IgD-negative memory B cell (primary cell): ENCODE measurements at regions not wholly inside any gene's neighbourhood (a gene's known extent, or its start where the extent isn't known, plus 50 kb on each side); places are given as distances from the start of the nearest gene placed in this dataset.

Experiments
- H3K27ac Mint-ChIP-seq, 3 donors: one replicate each; pipeline ENCODE4 v1.8.0; 2020 to 2022; ENCODE audit warnings: mild to moderate bottlenecking in 3 of 3, mixed read lengths in 3 of 3, moderate library complexity in 1 of 3
- H3K27me3 Mint-ChIP-seq: one replicate; pipeline ENCODE4 v1.8.0; 2021; ENCODE audit warnings: mixed read lengths
- H3K36me3 Mint-ChIP-seq: one replicate; pipeline ENCODE4 v1.8.0; 2020; ENCODE audit warnings: mild to moderate bottlenecking, mixed read lengths
- H3K4me1 Mint-ChIP-seq, 3 donors: one replicate each; pipeline ENCODE4 v1.8.0; 2020 to 2022; ENCODE audit warnings: mixed read lengths in 3 of 3, mild to moderate bottlenecking in 1 of 3
- H3K4me3 Mint-ChIP-seq, 4 donors: one replicate each; pipeline ENCODE4 v1.8.0; 2020 to 2022; ENCODE audit warnings: mild to moderate bottlenecking in 4 of 4, mixed read lengths in 4 of 4, moderate library complexity in 3 of 4
- H3K9me3 Mint-ChIP-seq, 3 donors: one replicate each; pipeline ENCODE4 v1.8.0; 2020 to 2021; ENCODE audit warnings: mixed read lengths in 3 of 3, mild to moderate bottlenecking in 1 of 3

DNA sequence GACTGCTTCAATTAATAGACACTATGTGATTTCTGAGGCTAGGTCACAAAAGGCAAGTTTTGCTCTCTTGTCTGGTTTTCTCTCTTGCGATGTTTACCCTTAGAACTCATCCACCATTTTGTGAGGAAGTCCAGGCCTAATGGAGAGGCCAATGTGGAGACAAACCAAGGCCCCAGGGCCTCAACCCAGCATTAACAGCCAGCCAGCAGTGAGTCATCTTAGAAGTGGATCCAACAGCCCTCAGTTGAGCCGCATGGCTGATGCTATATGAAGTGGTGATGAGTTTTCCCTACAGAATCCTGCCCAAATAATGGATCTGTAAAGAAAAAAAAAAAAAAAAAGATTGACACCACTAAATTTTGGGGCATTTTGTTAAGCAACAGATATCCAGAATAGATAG lies 95.1 kb downstream of the DNTTIP2 start:
- Mint-ChIP-seq H3K4me1 (no peaks in the 10 kb centered on the region), H3K4me3 (no peak overlapping the region), H3K27me3 (no peaks in the 10 kb centered on the region), H3K27ac (no peak overlapping the region), H3K36me3 (peaks cover 7% of the 10 kb centered on the region), H3K9me3 (peaks cover 3 to 12% (median 4%) of the 10 kb centered on the region in 3 donors)

- no peaks in the 10 kb centered on the region for H3K9me3 Mint-ChIP-seq
- H3K36me3 Mint-ChIP-seq, result peaks cover 3% of the 10 kb centered on the region
- H3K27me3 Mint-ChIP-seq, result no peaks in the 10 kb centered on the region
- H3K27ac Mint-ChIP-seq, result no peak overlapping the region
- H3K4me1 Mint-ChIP-seq, result no peaks in the 10 kb centered on the region
- H3K4me3 Mint-ChIP-seq, result no peak overlapping the region
Observed at GRCh38 chr1:93779540-93780165, 98.0 kb upstream of the BCAR3 start.

- H3K4me3 Mint-ChIP-seq, result no peak overlapping the region
- peaks cover 3% of the 10 kb centered on the region for H3K36me3 Mint-ChIP-seq
- no peaks in the 10 kb centered on the region for H3K4me1 Mint-ChIP-seq
- H3K27me3 Mint-ChIP-seq, result no peaks in the 10 kb centered on the region
- H3K27ac Mint-ChIP-seq, result no peak overlapping the region
- no peaks in the 10 kb centered on the region for H3K9me3 Mint-ChIP-seq
Observed at GRCh38 chr1:93778457-93778856, 96.8 kb upstream of the BCAR3 start.

- Mint-ChIP-seq H3K36me3 (peaks cover 3% of the 10 kb centered on the region), H3K4me1 (no peaks in the 10 kb centered on the region), H3K9me3 (no peaks in the 10 kb centered on the region), H3K4me3 (no peak overlapping the region), H3K27ac (no peak overlapping the region), H3K27me3 (no peaks in the 10 kb centered on the region)
Observed at GRCh38 chr1:93777255-93777654, 95.6 kb upstream of the BCAR3 start.

GRCh38 chr1:93776728-93777127 lies 95.1 kb upstream of the BCAR3 start:
- Mint-ChIP-seq H3K4me3 (no peak overlapping the region), H3K4me1 (no peaks in the 10 kb centered on the region), H3K9me3 (no peaks in the 10 kb centered on the region), H3K27ac (no peak overlapping the region), H3K36me3 (peaks cover 3% of the 10 kb centered on the region), H3K27me3 (no peaks in the 10 kb centered on the region)

DNA sequence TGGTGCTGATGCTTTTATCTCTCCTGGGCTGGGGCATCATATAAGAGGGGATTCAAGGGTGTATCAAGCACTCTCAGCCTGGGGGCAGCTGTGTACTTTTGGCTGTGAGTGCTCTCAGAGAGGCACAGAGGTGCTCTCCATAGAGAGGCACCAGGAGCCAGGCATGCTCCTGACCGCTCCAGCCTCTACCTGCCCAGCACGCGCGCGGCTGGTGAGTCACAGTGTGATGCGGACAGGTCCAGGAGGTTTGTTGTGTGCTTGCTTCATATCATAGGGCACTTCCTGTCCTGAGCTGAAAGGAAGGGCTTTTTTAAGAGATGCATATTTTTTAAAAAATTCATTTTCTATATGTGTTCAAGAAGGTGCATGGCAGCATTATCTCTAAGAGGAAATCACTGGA lies 93.6 kb upstream of the BCAR3 start:
- Mint-ChIP-seq H3K4me3 (no peak overlapping the region), H3K4me1 (no peaks in the 10 kb centered on the region), H3K9me3 (no peaks in the 10 kb centered on the region), H3K36me3 (peaks cover 3% of the 10 kb centered on the region), H3K27me3 (no peaks in the 10 kb centered on the region), H3K27ac (no peak overlapping the region)

- no peak overlapping the region for H3K27ac Mint-ChIP-seq
- peaks cover 3% of the 10 kb centered on the region for H3K36me3 Mint-ChIP-seq
- no peaks in the 10 kb centered on the region for H3K9me3 Mint-ChIP-seq
- H3K4me3 Mint-ChIP-seq, result no peak overlapping the region
- H3K4me1 Mint-ChIP-seq, result no peaks in the 10 kb centered on the region
- H3K27me3 Mint-ChIP-seq, result no peaks in the 10 kb centered on the region
Observed at GRCh38 chr1:93774707-93775106, 93.1 kb upstream of the BCAR3 start.

GRCh38 chr1:93773049-93773838 lies 91.6 kb upstream of the BCAR3 start:
- Mint-ChIP-seq H3K4me1 (no peaks in the 10 kb centered on the region), H3K27ac (no peak overlapping the region), H3K27me3 (no peaks in the 10 kb centered on the region), H3K4me3 (no peak overlapping the region), H3K9me3 (no peaks in the 10 kb centered on the region), H3K36me3 (no peaks in the 10 kb centered on the region)

GRCh38 chr1:93771843-93772242 lies 90.2 kb upstream of the BCAR3 start:
- Mint-ChIP-seq H3K4me3 (no peak overlapping the region), H3K4me1 (peaks cover 0 to 2% (median 0%) of the 10 kb centered on the region in 3 donors), H3K9me3 (no peaks in the 10 kb centered on the region), H3K27ac (no peak overlapping the region), H3K36me3 (no peaks in the 10 kb centered on the region), H3K27me3 (no peaks in the 10 kb centered on the region)

GRCh38 chr1:93770640-93771039 lies 89.0 kb upstream of the BCAR3 start:
- H3K4me1 Mint-ChIP-seq, result peaks cover 0 to 2% (median 0%) of the 10 kb centered on the region in 3 donors
- H3K4me3 Mint-ChIP-seq, result no peak overlapping the region
- H3K36me3 Mint-ChIP-seq, result no peaks in the 10 kb centered on the region
- no peak overlapping the region for H3K27ac Mint-ChIP-seq
- H3K9me3 Mint-ChIP-seq, result no peaks in the 10 kb centered on the region
- no peaks in the 10 kb centered on the region for H3K27me3 Mint-ChIP-seq

- Mint-ChIP-seq H3K4me3 (no peak overlapping the region), H3K4me1 (peaks cover 0 to 2% (median 0%) of the 10 kb centered on the region in 3 donors), H3K9me3 (no peaks in the 10 kb centered on the region), H3K27ac (no peak overlapping the region), H3K27me3 (no peaks in the 10 kb centered on the region), H3K36me3 (no peaks in the 10 kb centered on the region)
Observed at GRCh38 chr1:93769777-93770176, 88.1 kb upstream of the BCAR3 start.

DNA sequence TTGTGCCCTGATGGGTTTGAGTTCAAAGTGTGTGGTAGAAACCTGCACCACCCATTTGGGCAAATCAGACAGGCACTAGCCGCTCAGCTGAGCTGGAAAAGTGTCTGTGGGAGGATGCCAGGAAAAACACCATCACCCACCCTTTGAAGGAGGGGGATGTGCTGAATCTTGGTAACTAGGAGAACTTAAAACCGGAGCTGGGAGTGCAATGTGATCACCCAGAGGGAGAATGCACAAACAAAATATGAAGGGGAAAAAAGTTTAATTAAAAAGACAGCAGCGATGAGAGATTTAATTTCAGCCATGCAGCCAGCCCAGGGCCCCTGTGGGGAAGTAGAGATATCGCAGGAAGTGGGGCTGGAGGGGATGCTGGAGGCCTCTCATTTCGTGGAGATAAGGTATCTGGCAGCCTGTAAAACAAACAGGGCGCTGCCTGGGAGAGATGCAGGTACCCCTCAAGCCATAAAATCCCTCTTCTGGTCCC lies 86.8 kb upstream of the BCAR3 start:
- H3K27me3 Mint-ChIP-seq, result no peaks in the 10 kb centered on the region
- no peak overlapping the region for H3K27ac Mint-ChIP-seq
- no peaks in the 10 kb centered on the region for H3K36me3 Mint-ChIP-seq
- H3K9me3 Mint-ChIP-seq, result no peaks in the 10 kb centered on the region
- peaks cover 0 to 2% (median 0%) of the 10 kb centered on the region in 3 donors for H3K4me1 Mint-ChIP-seq
- no peak overlapping the region for H3K4me3 Mint-ChIP-seq

DNA sequence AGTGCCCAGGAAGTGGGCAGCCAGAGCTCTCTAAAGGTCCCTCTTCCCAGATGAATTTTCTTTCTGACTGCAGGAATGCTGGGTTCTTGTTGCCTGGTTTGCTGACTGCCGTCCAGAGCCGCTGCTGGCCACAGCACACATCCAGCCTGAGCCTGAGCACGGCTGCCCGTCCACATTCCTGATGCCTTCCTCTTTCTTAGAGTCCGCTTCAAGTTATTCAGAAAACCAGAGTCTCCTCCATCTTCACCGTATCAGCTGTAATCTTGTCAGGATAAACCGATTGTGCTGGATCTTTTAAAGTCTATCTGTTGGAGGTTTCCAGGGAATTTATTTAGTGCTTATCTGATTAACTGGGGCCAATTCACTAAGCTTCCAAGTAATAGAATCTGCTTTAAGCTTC lies 84.8 kb upstream of the BCAR3 start:
- Mint-ChIP-seq H3K4me3 (no peak overlapping the region), H3K36me3 (no peaks in the 10 kb centered on the region), H3K27ac (no peak overlapping the region), H3K9me3 (no peaks in the 10 kb centered on the region), H3K4me1 (peaks cover 0 to 2% (median 0%) of the 10 kb centered on the region in 3 donors), H3K27me3 (no peaks in the 10 kb centered on the region)

DNA sequence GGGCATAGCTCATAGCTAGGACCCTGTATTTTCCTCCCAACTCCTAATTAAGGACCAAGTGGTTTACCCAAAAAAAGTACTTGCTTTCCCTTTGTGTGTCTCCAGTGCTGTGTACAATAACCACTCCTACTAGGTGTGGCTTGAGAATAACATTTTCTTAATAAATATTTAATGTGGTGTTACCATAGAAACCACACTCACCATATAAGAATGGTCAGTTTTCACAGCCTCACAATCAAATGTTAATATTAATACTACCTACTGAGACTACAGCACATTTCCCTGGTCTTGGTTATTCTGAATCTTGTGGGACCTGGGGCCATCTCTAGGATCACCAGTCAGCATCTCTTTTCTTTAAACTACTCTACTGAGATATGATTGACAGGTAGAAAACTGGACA lies 83.5 kb upstream of the BCAR3 start:
- H3K27ac Mint-ChIP-seq, result peak overlapping the region in 1 of 3 donors; percentile 47
- H3K4me3 Mint-ChIP-seq, result no peak overlapping the region
- no peaks in the 10 kb centered on the region for H3K9me3 Mint-ChIP-seq
- no peaks in the 10 kb centered on the region for H3K36me3 Mint-ChIP-seq
- no peaks in the 10 kb centered on the region for H3K27me3 Mint-ChIP-seq
- H3K4me1 Mint-ChIP-seq, result peaks cover 0 to 2% (median 0%) of the 10 kb centered on the region in 3 donors

GRCh38 chr1:93764366-93764750 lies 82.7 kb upstream of the BCAR3 start:
- Mint-ChIP-seq H3K36me3 (no peaks in the 10 kb centered on the region), H3K27ac (no peak overlapping the region), H3K4me1 (peaks cover 0 to 2% (median 0%) of the 10 kb centered on the region in 3 donors), H3K9me3 (no peaks in the 10 kb centered on the region), H3K27me3 (no peaks in the 10 kb centered on the region), H3K4me3 (no peak overlapping the region)
